Inflammatory macrophage (primary cell): ENCODE measurements at regions not wholly inside any gene's neighbourhood (a gene's known extent, or its start where the extent isn't known, plus 50 kb on each side); places are given as distances from the start of the nearest gene placed in this dataset.
A peak's percentile ranks its signal among the peaks of the same experiment; 100 is the strongest.
"Not testable (repeated sequence)": the region's sequence is repeated elsewhere in the genome, so short reads cannot be mapped to it uniquely, and the experiment has no call there.

Source experiments
- DNase-seq, 2 donors: peaks; one replicate each; pipeline ENCODE4 v3.0.0-alpha.2; 2020 to 2022

DNA sequence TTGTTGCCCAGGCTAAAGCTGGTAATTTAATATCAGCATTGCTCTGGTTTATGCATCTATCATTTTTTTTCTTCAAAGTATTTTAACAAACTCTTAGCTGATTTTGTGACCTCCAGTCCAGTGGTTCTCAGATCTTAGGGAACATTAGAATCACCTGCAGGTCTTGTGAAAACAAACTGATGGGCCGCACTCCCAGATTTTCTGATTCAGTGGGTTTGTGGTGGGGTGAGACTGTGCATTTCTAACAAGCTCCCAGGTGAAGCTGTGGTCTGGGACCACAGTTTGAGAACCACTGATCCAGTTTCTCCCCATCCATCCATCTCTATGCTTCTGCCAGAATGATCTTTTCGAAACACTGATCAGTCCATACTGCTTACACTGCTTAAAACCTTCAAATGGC lies 305.7 kb upstream of the USP24 start:
- DNase-seq = no peak

- DNase-seq = no peak
These were observed 304.9 kb upstream of the USP24 start for GRCh38 chr1:55519937-55520683.

DNA sequence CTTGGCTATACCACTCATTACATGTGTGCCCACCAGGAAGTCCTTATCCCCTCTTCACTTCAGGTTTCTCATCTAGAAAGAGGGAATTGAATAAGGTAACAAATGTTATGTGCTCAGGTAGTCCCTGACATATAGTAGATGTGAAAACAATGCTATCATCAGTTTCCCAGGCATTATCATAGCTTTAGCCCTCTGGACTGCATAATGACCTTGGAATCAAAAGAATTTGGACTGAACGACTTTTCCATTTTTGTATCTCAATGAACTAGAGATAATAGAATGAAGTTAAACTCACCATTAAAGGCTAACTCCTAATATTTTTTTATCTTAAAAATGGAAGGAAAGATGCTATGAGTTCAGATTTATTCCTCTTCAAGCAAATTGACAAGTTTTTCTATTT lies 304.1 kb upstream of the USP24 start:
- DNase-seq = no peak

GRCh38 chr1:55517036-55517435 lies 301.9 kb upstream of the USP24 start:
- DNase-seq = no peak

DNA sequence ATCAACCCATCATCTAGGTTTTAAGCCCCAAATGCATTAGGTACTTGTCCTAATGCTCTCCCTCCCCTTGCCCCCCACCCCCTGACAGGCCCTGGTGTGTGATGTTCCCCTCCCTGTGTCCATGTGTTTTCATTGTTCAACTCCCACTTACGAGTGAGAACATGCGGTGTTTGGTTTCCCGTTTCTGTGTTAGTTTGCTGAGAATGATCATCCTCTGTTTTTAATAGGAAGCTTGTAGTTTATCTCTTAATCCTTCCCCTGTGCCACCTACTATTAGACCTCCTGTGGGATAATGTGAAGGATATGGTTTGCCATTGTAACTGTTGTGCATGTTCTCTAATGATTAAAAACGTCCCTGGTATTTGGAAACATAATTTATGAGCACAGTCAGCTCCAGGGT lies 299.4 kb upstream of the USP24 start:
- DNase-seq = not testable (repeated sequence)

- no peak for DNase-seq
These were observed 297.3 kb upstream of the USP24 start for GRCh38 chr1:55512466-55512865.

- DNase-seq = no peak
These were observed 292.4 kb upstream of the USP24 start for GRCh38 chr1:55507578-55507931.

DNA sequence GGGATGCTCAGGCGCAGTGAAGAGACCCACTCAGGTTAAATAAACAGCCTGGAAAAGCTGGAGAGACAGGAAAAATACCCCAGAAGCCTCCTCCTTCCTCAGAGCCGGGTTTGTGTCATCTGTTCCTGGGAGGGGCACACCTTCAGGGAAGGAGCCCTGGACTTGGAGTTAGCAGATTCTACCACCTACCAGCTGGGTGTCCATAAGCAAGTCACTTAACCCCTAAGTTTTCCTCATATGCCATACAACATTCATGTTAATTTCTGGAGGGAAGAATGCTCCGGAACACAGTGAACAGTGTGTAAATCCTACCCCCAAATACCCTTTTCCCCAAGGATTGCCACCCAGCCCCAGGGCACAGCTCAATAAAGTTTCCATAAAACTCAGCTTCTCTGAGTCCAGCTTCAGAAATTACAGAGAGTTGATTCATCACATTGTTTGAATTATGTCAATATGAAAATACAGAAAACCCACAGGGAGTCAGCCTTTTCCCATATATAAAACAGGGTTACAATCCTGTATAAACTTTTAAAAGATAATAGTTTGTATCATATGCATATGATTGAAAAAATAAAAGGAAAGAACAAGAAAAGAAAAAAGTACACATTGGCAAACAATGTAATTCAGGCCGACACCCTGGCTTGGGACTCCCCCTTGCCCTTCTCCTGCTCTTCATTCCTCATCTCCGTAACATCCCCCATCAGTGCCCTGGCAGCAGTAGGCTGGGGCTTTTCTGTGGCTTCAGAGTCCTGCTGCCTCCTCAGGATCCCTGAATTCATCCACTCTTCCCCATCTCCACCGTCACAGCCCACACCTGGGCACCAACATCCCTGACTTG lies 291.8 kb upstream of the USP24 start:
- no peak for DNase-seq

DNA sequence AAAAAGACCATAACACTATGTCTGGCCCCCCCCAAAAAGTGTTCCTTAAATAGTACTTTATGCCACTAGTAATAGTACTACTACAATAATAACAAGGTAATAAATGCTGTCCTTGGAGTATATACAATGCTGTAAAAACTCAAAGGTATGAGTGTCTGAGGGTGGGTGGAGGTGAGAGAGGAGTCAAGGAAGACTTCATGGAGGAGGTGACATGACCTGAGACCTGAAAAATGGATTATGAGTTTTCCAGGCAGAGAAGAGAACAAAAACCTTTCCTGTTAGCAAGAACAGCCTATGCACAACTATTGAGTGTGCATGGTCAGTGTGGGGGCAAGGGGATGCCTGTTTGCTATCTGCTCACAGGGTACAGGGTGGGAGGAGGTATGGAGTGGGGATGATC lies 290.2 kb upstream of the USP24 start:
- no peak for DNase-seq

DNA sequence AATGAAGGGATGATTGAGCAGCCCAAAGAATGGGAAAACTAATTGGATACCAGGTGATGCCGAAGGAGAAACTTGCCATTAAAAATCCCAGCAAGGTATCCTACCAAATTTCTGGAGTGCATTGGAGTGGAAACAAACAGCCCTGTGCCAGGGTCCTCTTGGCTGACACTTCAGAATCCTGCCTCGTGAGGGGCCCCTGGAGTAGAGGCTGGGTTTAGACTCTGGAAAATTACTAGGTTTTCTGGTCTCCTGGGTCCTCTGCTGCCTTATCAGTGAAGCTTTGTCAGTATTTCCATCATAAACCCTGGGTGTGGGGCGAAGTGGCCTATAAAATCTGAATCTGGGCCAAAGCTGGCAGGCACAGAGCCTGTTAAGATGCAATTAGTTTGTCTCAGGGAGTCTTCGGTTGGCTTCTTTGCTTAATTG lies 289.2 kb upstream of the USP24 start:
- no peak for DNase-seq

- no peak for DNase-seq
These were observed 288.6 kb upstream of the USP24 start for GRCh38 chr1:55503663-55504305.

- no peak for DNase-seq
These were observed 285.4 kb upstream of the USP24 start for GRCh38 chr1:55500601-55501000.

DNA sequence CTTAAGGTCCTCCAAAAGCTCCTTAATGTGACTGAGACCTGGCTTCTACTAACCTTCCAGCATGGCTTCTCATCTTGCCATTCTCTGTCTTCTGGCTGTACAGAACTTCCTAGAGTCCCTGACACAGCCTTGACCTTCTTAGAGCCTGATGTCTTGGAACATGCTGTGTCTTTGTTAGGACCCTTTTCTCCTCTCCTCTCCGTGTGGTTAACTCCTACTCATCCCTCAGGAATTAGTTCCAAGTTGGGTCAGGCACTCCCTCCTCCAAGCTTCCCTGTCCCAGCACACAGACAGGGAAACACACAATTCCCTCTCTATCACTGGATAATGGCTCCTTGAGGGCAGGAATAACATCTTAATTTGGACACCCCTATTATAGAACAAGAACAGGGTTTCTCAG lies 275.4 kb upstream of the USP24 start:
- DNase-seq = no peak

DNA sequence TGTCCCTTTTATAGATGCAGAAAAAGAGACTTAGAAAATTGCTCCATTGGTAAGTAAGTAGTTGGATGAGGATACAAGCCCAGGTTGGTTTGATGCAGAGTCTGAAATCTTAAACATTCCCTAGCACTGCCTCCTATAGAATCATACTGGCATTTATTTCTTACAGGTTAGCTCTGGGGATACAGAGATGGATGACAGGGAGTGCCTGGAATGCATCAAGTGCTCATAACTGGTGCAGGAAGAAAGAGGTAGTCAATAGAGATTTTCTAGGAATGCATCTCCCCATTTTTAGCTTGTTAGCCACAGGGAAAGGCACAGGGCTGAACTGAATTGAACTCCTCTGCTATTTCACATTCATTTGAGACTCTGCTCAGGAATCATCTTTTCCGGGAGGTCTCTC lies 269.0 kb upstream of the USP24 start:
- DNase-seq = no peak

- DNase-seq = peak; percentile 4 to 18
These were observed 268.4 kb upstream of the USP24 start for GRCh38 chr1:55483523-55483922.

DNA sequence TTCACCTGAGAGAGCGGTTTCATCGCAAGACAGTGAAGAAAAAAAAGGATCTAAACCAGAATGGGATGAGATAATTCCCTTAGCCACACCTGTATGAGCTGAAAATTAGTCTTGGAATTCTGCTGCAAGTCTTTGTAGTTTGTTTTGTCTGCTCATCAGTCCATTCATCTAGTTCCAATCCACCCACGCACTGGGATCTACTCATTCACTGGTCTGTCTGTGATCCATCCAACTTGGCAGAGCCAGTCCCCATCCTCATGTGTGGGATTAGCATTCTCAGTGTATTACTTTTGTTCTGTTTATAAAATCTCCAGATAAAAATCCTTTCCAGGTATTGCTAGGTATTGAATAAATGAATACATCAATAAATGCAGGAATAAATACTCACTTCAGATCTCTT lies 266.5 kb upstream of the USP24 start:
- DNase-seq = no peak

DNA sequence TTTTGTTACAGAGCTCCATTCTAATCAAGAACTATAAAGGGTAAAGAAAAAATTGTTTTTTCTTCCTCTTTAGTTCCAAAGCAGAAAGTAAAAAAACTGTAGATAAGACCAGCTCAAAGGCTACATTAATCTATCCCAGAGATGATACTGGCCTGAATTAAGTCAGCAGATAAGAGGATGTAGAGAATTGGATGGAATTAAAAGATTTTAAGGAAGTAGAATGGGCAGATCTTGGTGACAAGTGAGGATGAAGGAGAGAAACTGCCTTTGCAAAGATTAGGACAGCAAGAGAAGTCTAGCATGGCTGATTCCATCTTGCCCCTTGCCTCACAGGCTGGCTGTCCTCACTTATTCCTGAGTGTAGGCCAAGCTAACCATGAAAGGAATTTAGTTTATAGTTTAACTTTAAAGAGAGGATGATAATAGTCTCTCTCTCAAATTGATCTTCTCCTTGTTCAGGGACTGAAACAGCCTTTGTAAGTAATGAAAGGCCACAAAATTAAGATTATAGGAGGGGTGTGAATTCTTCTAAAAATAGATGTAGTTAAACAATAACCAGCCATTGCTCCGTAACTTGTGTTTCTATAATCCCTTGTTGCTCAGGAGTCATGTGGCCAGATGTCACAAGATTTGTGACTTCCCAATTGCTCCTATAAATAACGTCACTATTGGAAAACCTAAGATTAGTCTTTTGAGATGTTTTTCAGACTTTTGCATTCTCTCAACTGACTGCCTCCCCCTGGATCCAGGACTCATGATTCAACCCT lies 265.0 kb upstream of the USP24 start:
- peak in 1 of 2 donors; percentile 18 for DNase-seq

DNA sequence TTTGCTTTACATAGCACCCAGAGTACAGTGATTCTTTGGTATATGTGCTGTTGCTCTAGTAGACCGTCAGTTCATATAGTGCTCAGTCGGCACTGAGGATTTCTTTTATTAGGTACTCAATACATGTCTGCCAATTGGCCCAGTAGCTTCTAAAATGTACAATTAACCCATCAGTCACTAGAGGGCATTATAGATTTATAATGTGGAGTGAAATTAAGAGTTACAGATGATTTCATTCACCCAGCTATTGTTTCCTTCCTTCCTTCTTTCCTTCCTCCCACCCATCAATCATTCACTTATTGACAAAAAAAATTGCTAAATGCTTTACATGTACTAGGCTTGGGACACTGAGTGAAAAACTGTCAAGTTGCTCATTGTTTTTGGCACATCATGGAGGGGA lies 263.6 kb upstream of the USP24 start:
- DNase-seq = peak in 1 of 2 donors; percentile 26

GRCh38 chr1:55477953-55478352 lies 262.8 kb upstream of the USP24 start:
- no peak for DNase-seq

DNA sequence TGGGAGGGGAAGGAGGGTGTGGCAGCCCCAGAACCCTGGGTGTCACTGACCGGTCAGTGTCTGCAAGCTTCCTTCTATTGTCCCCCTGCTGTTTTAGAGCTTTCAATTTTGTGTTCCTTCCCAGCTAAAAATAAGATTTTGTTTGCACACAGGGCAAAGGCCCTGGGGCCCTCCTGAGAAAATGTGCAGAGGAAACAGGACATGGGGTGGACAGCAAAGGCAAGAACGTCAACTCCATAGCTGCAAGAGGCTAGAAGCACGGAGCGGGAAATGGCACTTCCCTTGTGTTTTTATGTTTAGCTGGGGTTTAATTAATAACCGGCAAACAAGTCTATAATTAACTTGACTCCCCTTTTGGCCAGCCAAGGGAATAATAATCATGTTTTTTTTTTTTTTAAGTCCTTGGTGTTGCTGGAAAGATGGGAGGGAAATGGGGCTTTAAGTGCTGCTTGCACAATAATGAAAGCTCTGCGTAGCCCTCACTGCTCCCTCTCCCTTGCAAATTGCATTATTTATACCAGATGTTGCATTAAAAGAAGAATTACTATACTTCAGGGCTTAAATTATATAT lies 261.4 kb upstream of the USP24 start:
- no peak for DNase-seq

GRCh38 chr1:55474168-55474786 lies 259.1 kb upstream of the USP24 start:
- peak; percentile 66 to 76 for DNase-seq

DNA sequence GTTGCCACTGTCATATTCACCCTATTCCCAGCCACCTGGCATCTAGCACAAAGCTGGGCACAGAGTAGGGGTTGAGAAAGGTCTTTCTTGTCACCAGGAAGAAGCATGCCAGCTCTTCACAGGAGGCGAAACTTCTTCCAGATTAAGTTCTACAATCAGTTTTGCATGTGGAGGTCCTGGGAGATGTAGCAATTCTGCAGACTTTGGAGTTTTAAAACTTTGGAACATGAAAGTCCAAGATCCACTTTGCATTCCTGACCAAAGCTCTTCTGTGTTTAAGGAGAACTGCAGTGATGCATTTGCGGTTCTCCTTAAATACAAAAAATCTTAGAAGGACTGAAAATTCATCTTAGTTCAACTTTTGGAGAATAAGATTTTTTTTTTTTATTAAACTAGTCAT lies 258.5 kb upstream of the USP24 start:
- no peak for DNase-seq
